ENCODE measurements at regions not wholly inside any gene's neighbourhood (a gene's known extent, or its start where the extent isn't known, plus 50 kb on each side); places are given as distances from the start of the nearest gene placed in this dataset.

GRCh38 chr2:64204703-64205102 is 60.5 kb upstream of the PELI1 start:
- DNase-seq (ENCODE audit: extremely low spot score, unreplicated experiment) = no peak
- Mint-ChIP-seq H3K4me3 (ENCODE audit: unreplicated experiment) (no peak overlapping the region), H3K36me3 (ENCODE audit: unreplicated experiment) (no peaks in the 10 kb centered on the region), H3K4me1 (ENCODE audit: unreplicated experiment) (peaks cover 44% of the 10 kb centered on the region), H3K27me3 (ENCODE audit: unreplicated experiment) (no peaks in the 10 kb centered on the region), H3K9me3 (ENCODE audit: unreplicated experiment) (peaks cover 6% of the 10 kb centered on the region), H3K27ac (ENCODE audit: unreplicated experiment) (peak overlapping the region; percentile 93)
- no peak for TF ChIP-seq CTCF (IDR thresholded peaks at IDR 0.05)

- Mint-ChIP-seq H3K9me3 (ENCODE audit: unreplicated experiment) (peaks cover 6% of the 10 kb centered on the region), H3K27me3 (ENCODE audit: unreplicated experiment) (no peaks in the 10 kb centered on the region), H3K36me3 (ENCODE audit: unreplicated experiment) (no peaks in the 10 kb centered on the region), H3K4me1 (ENCODE audit: unreplicated experiment) (peaks cover 44% of the 10 kb centered on the region), H3K4me3 (ENCODE audit: unreplicated experiment) (no peak overlapping the region), H3K27ac (ENCODE audit: unreplicated experiment) (no peak overlapping the region)
- no peak for DNase-seq (ENCODE audit: extremely low spot score, unreplicated experiment)
- no peak for TF ChIP-seq CTCF (IDR thresholded peaks at IDR 0.05)
Measured at GRCh38 chr2:64205415-64205814, 61.2 kb upstream of the PELI1 start.

DNA sequence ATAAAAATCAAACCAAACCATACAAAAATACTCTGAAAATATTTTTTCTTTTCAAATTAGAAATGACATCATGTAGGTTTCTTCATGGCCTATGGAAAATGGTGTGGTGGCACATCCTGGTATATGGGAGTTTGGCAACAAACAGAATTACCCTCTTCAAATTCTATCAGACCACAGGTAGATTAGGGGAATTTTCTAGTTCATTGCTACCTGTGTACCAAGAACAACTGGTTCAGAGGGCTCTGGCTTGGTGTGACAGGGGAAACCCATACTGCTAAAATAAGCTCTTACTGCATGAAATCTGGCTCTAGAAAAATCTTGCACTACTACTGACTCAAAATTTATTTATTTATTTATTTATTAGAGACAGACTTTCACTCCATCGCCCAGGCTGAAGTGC is 63.4 kb upstream of the PELI1 start:
- H3K4me1 Mint-ChIP-seq (ENCODE audit: unreplicated experiment) = peaks cover 28% of the 10 kb centered on the region
- H3K36me3 Mint-ChIP-seq (ENCODE audit: unreplicated experiment) = no peaks in the 10 kb centered on the region
- TF ChIP-seq CTCF (IDR thresholded peaks at IDR 0.05) = no peak
- no peaks in the 10 kb centered on the region for H3K9me3 Mint-ChIP-seq (ENCODE audit: unreplicated experiment)
- no peak overlapping the region for H3K4me3 Mint-ChIP-seq (ENCODE audit: unreplicated experiment)
- DNase-seq (ENCODE audit: extremely low spot score, unreplicated experiment) = no peak
- H3K27ac Mint-ChIP-seq (ENCODE audit: unreplicated experiment) = no peak overlapping the region
- H3K27me3 Mint-ChIP-seq (ENCODE audit: unreplicated experiment) = no peaks in the 10 kb centered on the region

DNA sequence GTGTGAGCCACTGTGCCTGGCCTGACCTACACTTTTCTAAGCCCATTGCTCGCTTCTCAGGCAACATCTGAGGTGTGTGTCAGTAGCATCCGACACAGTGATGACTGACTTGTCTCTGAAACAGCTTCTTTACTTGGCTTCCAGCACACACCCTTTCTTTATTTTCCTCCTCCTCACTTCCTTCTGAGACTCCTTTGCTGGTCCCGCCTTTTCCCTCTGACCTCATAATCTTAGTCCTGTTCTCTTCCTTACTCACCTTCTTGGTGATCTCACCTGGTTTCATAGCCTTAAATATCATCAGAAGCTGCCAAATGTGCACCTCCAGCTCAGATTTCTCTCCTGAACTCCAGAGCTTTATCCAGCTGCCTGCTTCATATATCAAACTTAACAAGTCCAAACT is 66.6 kb upstream of the PELI1 start:
- no peak for TF ChIP-seq CTCF (IDR thresholded peaks at IDR 0.05)
- peaks cover 12% of the 10 kb centered on the region for H3K4me1 Mint-ChIP-seq (ENCODE audit: unreplicated experiment)

GRCh38 chr2:64211276-64211921 is 67.2 kb upstream of the PELI1 start:
- Mint-ChIP-seq H3K36me3 (ENCODE audit: unreplicated experiment) (no peaks in the 10 kb centered on the region), H3K9me3 (ENCODE audit: unreplicated experiment) (no peaks in the 10 kb centered on the region), H3K27me3 (ENCODE audit: unreplicated experiment) (no peaks in the 10 kb centered on the region), H3K27ac (ENCODE audit: unreplicated experiment) (no peak overlapping the region), H3K4me1 (ENCODE audit: unreplicated experiment) (peaks cover 12% of the 10 kb centered on the region), H3K4me3 (ENCODE audit: unreplicated experiment) (no peak overlapping the region)
- TF ChIP-seq CTCF (IDR thresholded peaks at IDR 0.05) = no peak
- DNase-seq (ENCODE audit: extremely low spot score, unreplicated experiment) = no peak

More for the DNA sequence above, 66.6 kb upstream of the PELI1 start:
- no peaks in the 10 kb centered on the region for H3K27me3 Mint-ChIP-seq (ENCODE audit: unreplicated experiment)
- no peak overlapping the region for H3K27ac Mint-ChIP-seq (ENCODE audit: unreplicated experiment)
- no peak for DNase-seq (ENCODE audit: extremely low spot score, unreplicated experiment)
- H3K9me3 Mint-ChIP-seq (ENCODE audit: unreplicated experiment) = no peaks in the 10 kb centered on the region
- no peaks in the 10 kb centered on the region for H3K36me3 Mint-ChIP-seq (ENCODE audit: unreplicated experiment)
- H3K4me3 Mint-ChIP-seq (ENCODE audit: unreplicated experiment) = no peak overlapping the region
